ENCODE measurements at regions not wholly inside any gene's neighbourhood (a gene's known extent, or its start where the extent isn't known, plus 50 kb on each side); places are given as distances from the start of the nearest gene placed in this dataset.

DNA sequence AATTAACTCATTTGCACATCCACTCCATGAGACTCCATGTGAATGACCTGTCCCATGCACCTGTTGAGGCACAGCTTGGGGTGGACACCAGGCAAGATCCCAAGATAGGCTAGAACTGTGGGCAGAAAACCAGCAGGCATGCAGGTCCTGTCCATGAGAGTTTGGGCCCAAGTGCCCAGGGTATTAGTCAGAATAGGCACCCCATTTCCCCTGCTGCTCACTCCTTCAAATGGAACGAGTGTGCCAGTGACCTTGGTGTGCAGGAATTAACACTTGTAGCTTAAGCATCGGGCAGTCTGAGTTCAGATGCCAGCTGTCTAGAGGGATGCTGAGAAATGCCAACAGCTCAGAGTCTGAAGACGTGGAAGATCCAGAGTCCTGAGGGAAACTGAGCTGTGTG is 254.1 kb upstream of the GLI3 start:
- DNase-seq (ENCODE audit: low read depth, low spot score), result no peak
- no peak overlapping the region for H3K4me2 ChIP-seq (ENCODE audit: low read length)
- no peaks in the 10 kb centered on the region for H3K27me3 ChIP-seq (ENCODE audit: insufficient read depth, low read length)
- H3K4me1 ChIP-seq (ENCODE audit: control insufficient read depth in 1 of 2, insufficient read depth in 2 of 2, low read length in 2 of 2), result no peaks in the 10 kb centered on the region
- no peaks in the 10 kb centered on the region for H3K9me2 ChIP-seq (ENCODE audit: insufficient read depth)
- TF ChIP-seq RAD21 (IDR thresholded peaks at IDR 0.05; ENCODE audit: low read depth) (no peak), REST (IDR thresholded peaks at IDR 0.05; ENCODE audit: low read depth) (no peak), SIN3A (IDR thresholded peaks at IDR 0.05; ENCODE audit: low read depth) (no peak), CEBPB (IDR thresholded peaks at IDR 0.05; ENCODE audit: low read depth) (no peak), FOSL1 (IDR thresholded peaks at IDR 0.05; ENCODE audit: low read depth) (no peak), CTCF (IDR thresholded peaks at IDR 0.05 in 2 of 3, conservative IDR thresholded peaks at IDR 0.05 in 1 of 3; ENCODE audit: borderline replicate concordance in 1 of 3, insufficient read depth in 1 of 3, low read depth in 2 of 3, low read length in 2 of 3) (no peak), EZH2phosphoT487 (IDR thresholded peaks at IDR 0.05; ENCODE audit: borderline replicate concordance) (no peak), SRF (IDR thresholded peaks at IDR 0.05; ENCODE audit: low read depth) (no peak)
- no peak overlapping the region for H2AFZ ChIP-seq (ENCODE audit: low read depth, low read length, poor library complexity, severe bottlenecking)
- no peak overlapping the region for H3K27ac ChIP-seq (ENCODE audit: low read depth, low read length)
- H3K79me2 ChIP-seq (ENCODE audit: insufficient read depth, low read length), result no peaks in the 10 kb centered on the region
- ATAC-seq, result no peak
- intact Hi-C loops (cut with micrococcal nuclease), result no loop called here
- ChIA-PET POLR2A (no interaction called here), CTCF (no interaction called here), RAD21 (ENCODE audit: low non-redundant PET in 1 of 2, low total read pairs in 2 of 2, uncharacterized antibody in 2 of 2, unreplicated experiment in 2 of 2) (no interaction called here)
- no peaks in the 10 kb centered on the region for H3K36me3 ChIP-seq (ENCODE audit: control insufficient read depth in 1 of 2, insufficient read depth in 2 of 2, low read length in 2 of 2)
- no peak overlapping the region for H3K4me3 ChIP-seq (replicated peaks in 1 of 2; ENCODE audit: low read depth in 1 of 2, low read length in 2 of 2)
- H3K9ac ChIP-seq (ENCODE audit: low read length), result no peak overlapping the region
- peaks cover 0 to 4% of the 10 kb centered on the region in 2 experiments; a peak in 1 of 4 replicates for H3K9me3 ChIP-seq (ENCODE audit: control insufficient read depth in 1 of 2, insufficient read depth in 1 of 2, low read depth in 1 of 2, low read length in 2 of 2)
- no TSS peak for BruUV-seq (replicated peaks)
- H4K20me1 ChIP-seq (ENCODE audit: insufficient read depth), result no peaks in the 10 kb centered on the region
